ENCODE measurements at regions not wholly inside any gene's neighbourhood (a gene's known extent, or its start where the extent isn't known, plus 50 kb on each side); places are given as distances from the start of the nearest gene placed in this dataset.
"Not testable (repeated sequence)": the region's sequence is repeated elsewhere in the genome, so short reads cannot be mapped to it uniquely, and the experiment has no call there.

GRCh38 chr6:137625100-137625661 is 131.0 kb upstream of the OLIG3 start:
- DNase-seq: no peak

DNA sequence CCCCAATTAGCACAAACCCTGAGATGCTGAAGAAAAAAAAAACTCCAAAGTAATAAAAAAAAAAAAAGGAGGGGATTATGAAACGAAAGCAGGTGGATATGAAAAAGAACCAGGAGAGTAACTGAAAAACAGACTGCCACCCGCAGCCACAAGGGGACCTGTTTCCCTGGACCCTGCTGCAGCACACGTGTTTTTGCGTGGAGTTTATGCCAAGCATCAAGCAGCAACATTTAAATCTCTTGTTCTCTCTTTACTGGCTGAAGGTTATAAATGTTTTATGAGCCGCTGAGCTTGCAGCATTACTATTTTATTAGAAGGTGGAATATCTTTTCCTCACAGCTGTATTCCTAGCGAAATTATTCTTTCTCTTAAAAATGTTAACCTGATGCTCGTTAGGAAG is 131.6 kb upstream of the OLIG3 start:
- DNase-seq: no peak

DNA sequence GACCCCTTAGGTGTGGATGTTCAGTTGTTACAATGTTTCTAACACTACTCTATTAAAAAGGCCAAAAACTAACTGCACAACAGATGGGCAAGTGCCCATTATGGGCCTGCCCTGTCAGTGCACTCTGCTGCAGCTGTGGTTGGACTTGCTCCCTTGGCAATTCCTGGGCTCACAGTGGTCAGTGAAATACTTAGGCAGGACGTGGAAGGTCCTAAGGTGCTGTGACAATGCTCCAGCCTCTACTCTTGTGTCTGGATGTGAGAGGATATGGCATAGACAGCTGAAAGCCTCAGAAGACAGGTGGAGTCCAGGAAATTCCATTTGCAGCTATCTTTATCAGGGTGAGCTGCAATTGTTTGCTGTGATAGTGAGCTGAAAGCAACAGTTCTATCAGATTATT is 136.5 kb upstream of the OLIG3 start:
- DNase-seq: no peak

GRCh38 chr6:137631323-137631722 is 137.1 kb upstream of the OLIG3 start:
- DNase-seq: no peak

GRCh38 chr6:137634177-137634576 is 140.0 kb upstream of the OLIG3 start:
- DNase-seq: not testable (repeated sequence)

DNA sequence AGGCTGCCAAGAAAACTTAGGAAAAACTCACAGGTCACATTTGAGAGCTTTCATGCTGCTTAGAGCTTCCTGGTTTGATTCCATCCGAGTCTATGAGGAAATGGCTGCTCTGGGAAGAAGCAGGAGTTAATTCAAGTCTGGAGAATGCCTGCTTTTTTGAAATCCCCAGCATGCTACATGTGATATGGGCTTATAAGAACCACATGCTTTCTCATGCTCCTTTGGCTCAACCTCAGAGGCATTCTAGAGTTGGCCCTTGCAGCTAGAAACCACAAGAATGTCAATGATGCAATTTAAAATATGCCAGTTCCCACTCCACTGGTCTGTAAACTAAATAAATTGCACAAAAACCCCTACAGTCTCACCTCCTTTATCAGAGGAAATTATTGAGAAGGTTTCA is 142.9 kb upstream of the OLIG3 start:
- no peak for DNase-seq

GRCh38 chr6:137638926-137639706 is 144.9 kb upstream of the OLIG3 start:
- DNase-seq: no peak

DNA sequence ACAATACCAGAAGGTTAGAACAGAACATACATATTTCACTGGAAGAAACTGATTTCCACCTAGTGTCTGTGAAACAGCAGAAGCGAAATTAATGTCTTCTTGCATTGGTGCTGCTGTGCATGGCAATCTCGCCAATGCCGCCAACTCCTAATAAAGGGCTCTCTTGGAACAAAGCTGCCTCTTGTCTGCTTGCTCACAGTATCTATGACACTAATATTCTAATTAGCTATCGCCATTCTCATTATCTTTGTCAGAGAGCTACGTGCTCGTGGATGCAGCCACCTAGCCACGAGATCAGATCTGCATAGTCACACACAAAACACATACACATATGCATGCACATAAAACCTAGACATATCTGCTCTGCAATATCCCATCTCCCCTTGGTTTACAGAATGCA is 145.9 kb upstream of the OLIG3 start:
- DNase-seq: no peak

DNA sequence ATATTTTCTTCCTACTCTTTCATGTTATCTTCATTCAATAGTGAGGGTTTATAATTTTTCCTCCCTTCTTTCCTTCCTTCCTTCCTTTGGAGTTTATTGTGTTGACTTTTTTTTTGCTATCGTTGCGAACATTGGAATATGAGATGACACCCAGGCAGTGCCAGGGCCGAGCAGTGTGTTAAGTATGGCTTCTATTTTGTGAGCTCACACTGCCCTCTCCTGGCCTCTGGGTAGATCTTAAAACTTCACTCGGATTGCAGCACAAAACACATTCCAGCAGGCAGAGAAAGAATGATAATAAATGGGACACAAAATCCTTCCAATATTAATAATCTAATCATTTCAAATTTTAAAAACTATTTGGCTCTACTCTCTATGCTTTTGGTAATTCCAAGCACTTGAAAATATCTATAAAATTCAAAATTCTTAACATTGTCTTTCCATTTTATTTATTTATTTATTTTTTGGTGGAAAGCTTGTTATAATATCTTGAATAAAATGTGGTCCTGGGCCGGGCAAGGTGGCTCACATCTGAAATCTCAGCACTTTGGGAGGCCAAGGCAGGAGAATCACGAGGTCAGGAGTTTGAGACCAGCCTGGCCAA is 147.4 kb upstream of the OLIG3 start:
- DNase-seq: no peak

DNA sequence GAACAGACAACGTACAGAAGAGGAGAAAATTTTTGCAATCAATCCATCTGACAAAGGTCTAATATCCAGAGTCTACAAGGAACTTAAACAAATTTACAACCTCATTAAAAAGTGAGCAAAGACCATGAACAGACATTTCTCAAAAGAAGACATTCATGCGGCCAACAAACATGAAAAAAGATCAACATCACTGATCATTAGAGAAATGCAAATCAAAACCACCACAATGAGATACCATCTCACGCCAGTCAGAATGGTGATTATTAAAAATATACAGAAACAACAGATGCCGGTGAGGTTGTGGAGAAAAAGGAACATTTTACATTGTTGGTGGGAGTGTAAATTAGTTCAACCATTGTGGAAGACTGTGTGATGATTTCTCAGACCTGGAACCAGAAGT is 149.0 kb upstream of the OLIG3 start:
- DNase-seq: not testable (repeated sequence)

DNA sequence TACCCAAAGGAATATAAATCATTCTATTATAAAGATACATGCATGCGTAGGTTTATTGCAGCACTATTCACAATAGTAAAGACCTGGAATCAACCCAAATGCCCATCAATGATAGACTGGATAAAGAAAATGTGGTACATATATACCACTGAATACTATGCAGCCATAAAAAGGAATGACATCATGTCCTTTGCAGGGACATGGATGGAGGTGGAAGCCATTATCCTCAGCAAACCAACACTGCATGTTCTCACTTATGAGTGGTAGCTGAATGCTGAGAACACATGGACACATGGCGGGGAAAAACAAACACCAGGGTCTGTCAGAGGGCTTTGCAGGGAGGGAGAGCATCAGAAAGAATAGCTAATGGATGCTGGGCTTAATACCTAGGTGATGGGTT is 149.4 kb upstream of the OLIG3 start:
- DNase-seq: not testable (repeated sequence)

- no peak for DNase-seq
Observed at GRCh38 chr6:137645850-137646249, 151.7 kb upstream of the OLIG3 start.

GRCh38 chr6:137646484-137646883 is 152.3 kb upstream of the OLIG3 start:
- DNase-seq: no peak

DNA sequence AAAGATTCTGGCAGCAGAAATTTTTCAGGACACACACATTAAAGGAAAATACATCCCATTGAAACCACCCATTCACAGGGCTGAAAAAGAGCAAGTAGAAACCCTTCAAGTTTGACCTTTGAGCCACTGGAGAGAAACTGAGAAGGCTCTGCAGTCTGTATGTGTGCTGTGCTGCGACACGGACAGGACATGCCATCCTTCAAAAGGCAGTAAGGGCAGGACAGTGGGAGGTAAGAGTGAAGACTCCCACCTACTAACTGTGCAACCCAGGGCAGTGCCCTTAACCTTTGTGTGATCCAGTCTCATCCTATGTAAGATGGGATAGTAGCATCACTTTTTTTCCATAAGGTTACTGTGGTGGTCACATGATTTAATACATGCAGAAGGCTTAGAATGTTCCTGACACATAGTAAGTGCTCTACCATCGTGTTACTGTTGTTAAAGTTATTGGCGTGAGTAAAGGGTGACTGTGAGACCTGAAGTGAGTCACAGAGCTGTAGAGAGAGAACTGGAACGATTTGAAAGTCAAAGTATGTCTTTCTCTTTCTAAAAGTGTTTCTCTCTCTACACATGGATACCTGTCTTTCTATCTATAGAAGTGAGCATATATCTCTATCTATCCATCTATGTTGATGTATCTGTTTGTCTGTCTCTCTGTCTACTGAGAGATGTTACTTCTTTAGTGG is 153.7 kb upstream of the OLIG3 start:
- DNase-seq: no peak

DNA sequence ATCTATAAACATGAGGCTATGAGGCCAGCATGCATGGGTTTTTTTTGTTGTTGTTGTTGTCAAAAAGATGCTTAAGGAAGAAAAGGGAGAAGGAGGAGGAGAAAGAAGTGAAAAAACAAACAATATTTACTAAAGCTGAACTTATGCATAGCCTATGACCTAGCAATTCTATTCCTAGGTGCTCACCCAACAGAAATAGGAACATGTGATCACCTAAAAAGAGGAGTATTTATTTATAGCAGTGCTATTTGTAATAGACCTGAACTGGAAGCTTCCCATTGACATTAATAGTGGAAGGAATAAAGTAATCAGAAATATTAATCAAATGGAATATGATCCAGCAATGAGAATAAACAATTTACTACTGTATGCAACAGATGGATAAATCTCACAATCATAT is 156.5 kb upstream of the OLIG3 start:
- DNase-seq: no peak

GRCh38 chr6:137651178-137651577 is 157.0 kb upstream of the OLIG3 start:
- DNase-seq: no peak

- no peak for DNase-seq
Observed at GRCh38 chr6:137651591-137652335, 157.6 kb upstream of the OLIG3 start.

DNA sequence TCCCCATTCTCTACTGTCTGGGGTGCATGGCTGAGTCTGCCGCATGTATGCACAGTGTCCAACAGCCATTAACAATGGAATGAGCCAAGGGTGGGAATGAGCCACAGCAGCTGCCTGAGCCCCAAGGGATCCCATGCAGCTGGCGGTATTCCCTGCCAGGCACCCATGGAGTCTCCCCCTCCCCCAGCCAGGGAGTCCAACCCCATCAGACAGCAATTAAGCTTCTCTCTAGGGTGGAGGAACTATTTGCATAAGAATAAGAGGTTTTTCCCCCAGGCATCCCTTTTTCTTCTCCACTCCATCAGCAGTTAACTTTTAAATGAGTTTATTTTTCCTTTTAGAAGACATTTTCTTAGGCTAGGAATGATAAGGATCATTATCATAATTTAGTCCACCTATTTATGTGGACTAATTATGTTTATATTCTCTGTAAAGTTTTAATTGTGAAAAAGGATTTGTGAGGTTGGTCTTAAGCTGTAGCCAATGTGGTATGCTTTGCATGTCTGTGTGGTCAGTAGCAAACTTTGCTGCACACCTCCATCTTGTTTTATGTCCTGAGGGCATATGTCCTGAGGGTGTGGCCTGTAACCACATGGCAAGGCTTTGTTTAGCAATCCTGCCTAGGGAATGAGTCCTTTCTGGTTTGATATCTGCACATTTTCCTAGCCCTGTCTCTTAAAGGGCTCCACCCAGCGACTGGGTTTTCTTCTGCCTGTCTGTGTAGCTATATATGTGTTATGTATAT is 158.9 kb upstream of the OLIG3 start:
- DNase-seq: no peak

DNA sequence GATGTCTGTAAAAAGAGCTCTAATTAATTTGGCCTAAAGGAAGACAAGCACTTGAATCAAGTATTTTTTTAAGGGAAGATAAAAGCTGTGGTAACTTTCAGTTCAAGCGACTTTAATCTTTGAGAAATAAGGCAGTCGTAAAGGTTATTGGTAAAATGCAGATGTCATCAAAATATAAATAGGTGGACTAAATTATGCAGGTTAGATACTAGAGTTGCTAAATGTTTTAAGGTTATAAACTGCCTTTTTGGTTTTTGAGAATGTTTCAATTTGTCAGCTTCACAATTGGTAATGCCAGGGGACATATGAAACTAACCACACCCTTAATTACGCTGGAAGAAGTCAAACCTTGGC is 159.5 kb upstream of the OLIG3 start:
- DNase-seq: no peak

DNA sequence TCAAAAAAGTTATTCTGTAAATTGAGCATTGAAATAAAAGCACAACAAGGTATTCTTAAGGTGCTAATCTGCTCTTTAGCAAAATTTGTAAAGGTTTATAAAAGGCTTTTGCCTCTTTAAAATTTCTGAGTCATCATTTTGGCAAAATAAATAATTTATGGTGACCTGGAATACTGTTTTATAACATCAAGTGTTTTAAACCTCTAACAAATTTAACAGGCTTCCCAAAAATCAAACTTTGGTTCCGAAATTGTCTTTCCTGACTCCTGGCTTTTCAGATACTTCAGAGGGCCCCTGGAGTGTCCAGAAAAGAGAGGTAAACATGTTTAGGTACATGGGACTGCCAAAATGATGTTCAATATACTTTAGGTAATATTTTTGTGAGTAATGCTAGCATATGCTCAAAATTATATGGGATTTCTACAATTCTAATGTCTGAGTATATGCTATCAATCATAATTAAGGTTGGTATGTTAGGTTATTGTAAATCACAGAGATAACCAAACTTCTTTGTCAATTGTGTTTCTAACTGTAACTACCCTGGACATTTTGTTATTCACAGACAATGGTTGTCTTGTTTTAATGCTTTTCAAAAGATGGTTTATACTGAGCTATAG is 160.3 kb upstream of the OLIG3 start:
- no peak for DNase-seq

- no peak for DNase-seq
Observed at GRCh38 chr6:137655291-137655690, 161.1 kb upstream of the OLIG3 start.

- DNase-seq: no peak
Observed at GRCh38 chr6:137656735-137657134, 162.5 kb upstream of the OLIG3 start.
